ENCODE measurements at regions not wholly inside any gene's neighbourhood (a gene's known extent, or its start where the extent isn't known, plus 50 kb on each side); places are given as distances from the start of the nearest gene placed in this dataset.

- no peak for DNase-seq
Measured at GRCh38 chr17:34733333-34733732, 154.0 kb downstream of the TMEM132E start.

GRCh38 chr17:34730816-34731215 lies 151.4 kb downstream of the TMEM132E start:
- DNase-seq: no peak

- DNase-seq: no peak
Measured at GRCh38 chr17:34728771-34729310, 149.5 kb downstream of the TMEM132E start.

- DNase-seq: no peak
Measured at GRCh38 chr17:34727601-34728000, 148.2 kb downstream of the TMEM132E start.

- no peak for DNase-seq
Measured at GRCh38 chr17:34726536-34727384, 147.4 kb downstream of the TMEM132E start.

GRCh38 chr17:34725725-34726124 lies 146.3 kb downstream of the TMEM132E start:
- DNase-seq: peak; percentile 86

- peak; percentile 77 for DNase-seq
Measured at GRCh38 chr17:34725008-34725407, 145.6 kb downstream of the TMEM132E start.

GRCh38 chr17:34723875-34724274 lies 144.5 kb downstream of the TMEM132E start:
- DNase-seq: no peak

- peak; percentile 36 for DNase-seq
Measured at GRCh38 chr17:34721326-34721725, 141.9 kb downstream of the TMEM132E start.

GRCh38 chr17:34720760-34721159 lies 141.4 kb downstream of the TMEM132E start:
- DNase-seq: no peak

- DNase-seq: no peak
Measured at GRCh38 chr17:34719569-34719968, 140.2 kb downstream of the TMEM132E start.

GRCh38 chr17:34717092-34717491 lies 137.7 kb downstream of the TMEM132E start:
- no peak for DNase-seq

- DNase-seq: no peak
Measured at GRCh38 chr17:34716291-34716690, 136.9 kb downstream of the TMEM132E start.

GRCh38 chr17:34715504-34715903 lies 136.1 kb downstream of the TMEM132E start:
- DNase-seq: no peak

- DNase-seq: no peak
Measured at GRCh38 chr17:34714475-34715410, 135.4 kb downstream of the TMEM132E start.

- no peak for DNase-seq
Measured at GRCh38 chr17:34713687-34714086, 134.3 kb downstream of the TMEM132E start.

- DNase-seq: no peak
Measured at GRCh38 chr17:34712481-34713195, 133.3 kb downstream of the TMEM132E start.

GRCh38 chr17:34711646-34712045 lies 132.3 kb downstream of the TMEM132E start:
- no peak for DNase-seq

GRCh38 chr17:34710226-34710625 lies 130.8 kb downstream of the TMEM132E start:
- no peak for DNase-seq

GRCh38 chr17:34709158-34709754 lies 129.9 kb downstream of the TMEM132E start:
- no peak for DNase-seq

GRCh38 chr17:34706029-34706428 lies 126.6 kb downstream of the TMEM132E start:
- no peak for DNase-seq

- DNase-seq: no peak
Measured at GRCh38 chr17:34703533-34703932, 124.2 kb downstream of the TMEM132E start.

Measured in DMS79 treated with DMSO at 0.1 percent for 48 hours (cell line).